ENCODE measurements at regions not wholly inside any gene's neighbourhood (a gene's known extent, or its start where the extent isn't known, plus 50 kb on each side); places are given as distances from the start of the nearest gene placed in this dataset.
"Not testable (repeated sequence)": the region's sequence is repeated elsewhere in the genome, so short reads cannot be mapped to it uniquely, and the experiment has no call there.

GRCh38 chr2:160790738-160791137 is 297.1 kb upstream of the RBMS1 start:
- DNase-seq (ENCODE audit: low read depth in 2 of 3, low spot score in 1 of 3), result no peak

- DNase-seq (ENCODE audit: low read depth in 2 of 3, low spot score in 1 of 3), result no peak
Observed at GRCh38 chr2:160791884-160792283, 298.3 kb upstream of the RBMS1 start.

GRCh38 chr2:160792837-160793236 is 299.2 kb upstream of the RBMS1 start:
- DNase-seq (ENCODE audit: low read depth in 2 of 3, low spot score in 1 of 3), result no peak

- no peak for DNase-seq (ENCODE audit: low read depth in 2 of 3, low spot score in 1 of 3)
Observed at GRCh38 chr2:160794926-160795325, 301.3 kb upstream of the RBMS1 start.

- DNase-seq (ENCODE audit: low read depth in 2 of 3, low spot score in 1 of 3), result no peak
Observed at GRCh38 chr2:160803881-160804280, 310.3 kb upstream of the RBMS1 start.

GRCh38 chr2:160810406-160810805 is 316.8 kb upstream of the RBMS1 start:
- no peak for DNase-seq (ENCODE audit: low read depth in 2 of 3, low spot score in 1 of 3)

- DNase-seq (ENCODE audit: low read depth in 2 of 3, low spot score in 1 of 3), result no peak
Observed at GRCh38 chr2:160812830-160813505, 319.4 kb upstream of the RBMS1 start.

GRCh38 chr2:160813506-160813858 is 319.9 kb upstream of the RBMS1 start:
- DNase-seq (ENCODE audit: low read depth in 2 of 3, low spot score in 1 of 3), result no peak

GRCh38 chr2:160816916-160817499 is 323.4 kb upstream of the RBMS1 start:
- DNase-seq (ENCODE audit: low read depth in 2 of 3, low spot score in 1 of 3), result no peak

GRCh38 chr2:160820691-160821090 is 327.1 kb upstream of the RBMS1 start:
- no peak for DNase-seq (ENCODE audit: low read depth in 2 of 3, low spot score in 1 of 3)

- DNase-seq (ENCODE audit: low read depth in 2 of 3, low spot score in 1 of 3), result no peak
Observed at GRCh38 chr2:160822006-160822405, 328.4 kb upstream of the RBMS1 start.

- no peak for DNase-seq (ENCODE audit: low read depth in 2 of 3, low spot score in 1 of 3)
Observed at GRCh38 chr2:160825433-160825832, 331.8 kb upstream of the RBMS1 start.

GRCh38 chr2:160826496-160826895 is 332.9 kb upstream of the RBMS1 start:
- DNase-seq (ENCODE audit: low read depth in 2 of 3, low spot score in 1 of 3), result no peak

GRCh38 chr2:160828076-160828475 is 332.2 kb upstream of the TANK start:
- no peak for DNase-seq (ENCODE audit: low read depth in 2 of 3, low spot score in 1 of 3)

- DNase-seq (ENCODE audit: low read depth in 2 of 3, low spot score in 1 of 3), result not testable (repeated sequence)
Observed at GRCh38 chr2:160832381-160832780, 327.8 kb upstream of the TANK start.

GRCh38 chr2:160835166-160835565 is 325.1 kb upstream of the TANK start:
- DNase-seq (ENCODE audit: low read depth in 2 of 3, low spot score in 1 of 3), result no peak

- no peak for DNase-seq (ENCODE audit: low read depth in 2 of 3, low spot score in 1 of 3)
Observed at GRCh38 chr2:160836755-160837154, 323.5 kb upstream of the TANK start.

GRCh38 chr2:160837416-160837815 is 322.8 kb upstream of the TANK start:
- no peak for DNase-seq (ENCODE audit: low read depth in 2 of 3, low spot score in 1 of 3)

- DNase-seq (ENCODE audit: low read depth in 2 of 3, low spot score in 1 of 3), result no peak
Observed at GRCh38 chr2:160838147-160838546, 322.1 kb upstream of the TANK start.

- no peak for DNase-seq (ENCODE audit: low read depth in 2 of 3, low spot score in 1 of 3)
Observed at GRCh38 chr2:160838691-160839090, 321.5 kb upstream of the TANK start.

GRCh38 chr2:160842286-160842685 is 317.9 kb upstream of the TANK start:
- no peak for DNase-seq (ENCODE audit: low read depth in 2 of 3, low spot score in 1 of 3)

- no peak for DNase-seq (ENCODE audit: low read depth in 2 of 3, low spot score in 1 of 3)
Observed at GRCh38 chr2:160859096-160859495, 301.1 kb upstream of the TANK start.

- DNase-seq (ENCODE audit: low read depth in 2 of 3, low spot score in 1 of 3), result no peak
Observed at GRCh38 chr2:160862226-160862625, 298.0 kb upstream of the TANK start.
